CD4-positive, alpha-beta T cell treated with Interleukin-4 for 1 hour (primary cell): ENCODE measurements at regions not wholly inside any gene's neighbourhood (a gene's known extent, or its start where the extent isn't known, plus 50 kb on each side); places are given as distances from the start of the nearest gene placed in this dataset.
A peak's percentile ranks its signal among the peaks of the same experiment; 100 is the strongest.
"Not testable (repeated sequence)": the region's sequence is repeated elsewhere in the genome, so short reads cannot be mapped to it uniquely, and the experiment has no call there.

Source experiments
- DNase-seq, 2 donors: peaks; one replicate each; pipeline ENCODE4 v3.0.0-alpha.2; 2020 to 2022

- not testable (repeated sequence) for DNase-seq
These were observed 194.4 kb upstream of the ZNF469 start for GRCh38 chr16:88188171-88188895.

- DNase-seq: not testable (repeated sequence)
These were observed 192.1 kb upstream of the ZNF469 start for GRCh38 chr16:88190592-88191095.

GRCh38 chr16:88191168-88191567 lies 191.6 kb upstream of the ZNF469 start:
- DNase-seq: not testable (repeated sequence)

GRCh38 chr16:88192601-88193000 lies 190.2 kb upstream of the ZNF469 start:
- no peak for DNase-seq

- peak in 1 of 2 donors; percentile 34 for DNase-seq
These were observed 188.9 kb upstream of the ZNF469 start for GRCh38 chr16:88193706-88194396.

GRCh38 chr16:88194397-88195268 lies 188.1 kb upstream of the ZNF469 start:
- no peak for DNase-seq

- no peak for DNase-seq
These were observed 187.5 kb upstream of the ZNF469 start for GRCh38 chr16:88195269-88195705.

- no peak for DNase-seq
These were observed 186.8 kb upstream of the ZNF469 start for GRCh38 chr16:88195911-88196465.

- no peak for DNase-seq
These were observed 186.0 kb upstream of the ZNF469 start for GRCh38 chr16:88196471-88197400.

- DNase-seq: no peak
These were observed 185.0 kb upstream of the ZNF469 start for GRCh38 chr16:88197481-88198456.

GRCh38 chr16:88198457-88199295 lies 184.1 kb upstream of the ZNF469 start:
- DNase-seq: not testable (repeated sequence)

GRCh38 chr16:88199296-88200153 lies 183.2 kb upstream of the ZNF469 start:
- DNase-seq: not testable (repeated sequence)

GRCh38 chr16:88200154-88200895 lies 182.4 kb upstream of the ZNF469 start:
- not testable (repeated sequence) for DNase-seq

- no peak for DNase-seq
These were observed 181.9 kb upstream of the ZNF469 start for GRCh38 chr16:88200896-88201185.

GRCh38 chr16:88201611-88202010 lies 181.1 kb upstream of the ZNF469 start:
- DNase-seq: not testable (repeated sequence)

GRCh38 chr16:88202207-88202745 lies 180.5 kb upstream of the ZNF469 start:
- DNase-seq: no peak
